H7 (cell line): ENCODE measurements at regions not wholly inside any gene's neighbourhood (a gene's known extent, or its start where the extent isn't known, plus 50 kb on each side); places are given as distances from the start of the nearest gene placed in this dataset.

ENCODE experiments used
- DNase-seq: peaks from one replicate; pipeline ENCODE4 v3.0.0; 2012
- H3K27me3 ChIP-seq: 2 replicates; pipeline ENCODE4 v1.6.0; 2011; ENCODE audit warnings: mild to moderate bottlenecking, low read length; ENCODE audit not compliant: control insufficient read depth, insufficient read depth
- H3K36me3 ChIP-seq: replicated peaks from 2 replicates; pipeline ENCODE4 v1.5.1; 2011; ENCODE audit warnings: low read length; ENCODE audit not compliant: control insufficient read depth, insufficient read depth
- H3K4me3 ChIP-seq: 2 replicates; pipeline ENCODE4 v1.5.1; 2011; ENCODE audit warnings: low read depth, mild to moderate bottlenecking, control low read depth, low read length, moderate library complexity; ENCODE audit not compliant: insufficient read depth

- H3K36me3 ChIP-seq: no peaks in the 10 kb centered on the region
- H3K27me3 ChIP-seq: peaks cover 5% of the 10 kb centered on the region; the same call in 1 of the 2 replicates
- no peak for DNase-seq
- H3K4me3 ChIP-seq: no peak overlapping the region
These were observed 79.9 kb upstream of the DLX2 start for GRCh38 chr2:172182624-172183023.

- DNase-seq: no peak
- no peaks in the 10 kb centered on the region for H3K27me3 ChIP-seq
- H3K36me3 ChIP-seq: no peaks in the 10 kb centered on the region
These were observed 90.8 kb upstream of the DLX2 start for GRCh38 chr2:172193331-172194089.

GRCh38 chr2:172195836-172196376, 93.2 kb upstream of the DLX2 start:
- DNase-seq: no peak
- H3K4me3 ChIP-seq: no peak overlapping the region
- H3K36me3 ChIP-seq: no peaks in the 10 kb centered on the region
- no peaks in the 10 kb centered on the region for H3K27me3 ChIP-seq

More at GRCh38 chr2:172193331-172194089, 90.8 kb upstream of the DLX2 start:
- H3K4me3 ChIP-seq: no peak overlapping the region

GRCh38 chr2:172196768-172197431, 94.2 kb upstream of the DLX2 start:
- DNase-seq: no peak
- no peak overlapping the region for H3K4me3 ChIP-seq
- no peaks in the 10 kb centered on the region for H3K27me3 ChIP-seq
- no peaks in the 10 kb centered on the region for H3K36me3 ChIP-seq

- DNase-seq: no peak
- no peaks in the 10 kb centered on the region for H3K27me3 ChIP-seq
- no peaks in the 10 kb centered on the region for H3K36me3 ChIP-seq
- no peak overlapping the region for H3K4me3 ChIP-seq
These were observed 95.7 kb upstream of the DLX2 start for GRCh38 chr2:172198361-172198760.

GRCh38 chr2:172198908-172199307, 96.2 kb upstream of the DLX2 start:
- Histone ChIP-seq H3K36me3 (no peaks in the 10 kb centered on the region), H3K4me3 (no peak overlapping the region), H3K27me3 (no peaks in the 10 kb centered on the region)
- DNase-seq: no peak

GRCh38 chr2:172200495-172201085, 97.9 kb upstream of the DLX2 start:
- Histone ChIP-seq H3K27me3 (no peaks in the 10 kb centered on the region), H3K4me3 (no peak overlapping the region), H3K36me3 (no peaks in the 10 kb centered on the region)
- DNase-seq: no peak

- Histone ChIP-seq H3K36me3 (no peaks in the 10 kb centered on the region), H3K27me3 (no peaks in the 10 kb centered on the region), H3K4me3 (no peak overlapping the region)
- no peak for DNase-seq
These were observed 101.6 kb upstream of the DLX2 start for GRCh38 chr2:172204309-172204708.

GRCh38 chr2:172204762-172205161, 102.1 kb upstream of the DLX2 start:
- H3K27me3 ChIP-seq: no peaks in the 10 kb centered on the region
- no peak for DNase-seq
- H3K4me3 ChIP-seq: no peak overlapping the region
- no peaks in the 10 kb centered on the region for H3K36me3 ChIP-seq

GRCh38 chr2:172205292-172205691, 102.6 kb upstream of the DLX2 start:
- peak; percentile 48 for DNase-seq
- no peak overlapping the region for H3K4me3 ChIP-seq
- no peaks in the 10 kb centered on the region for H3K36me3 ChIP-seq
- no peaks in the 10 kb centered on the region for H3K27me3 ChIP-seq

GRCh38 chr2:172207911-172208310, 105.2 kb upstream of the DLX2 start:
- no peak overlapping the region for H3K4me3 ChIP-seq
- no peak for DNase-seq
- H3K36me3 ChIP-seq: no peaks in the 10 kb centered on the region
- no peaks in the 10 kb centered on the region for H3K27me3 ChIP-seq

GRCh38 chr2:172208791-172209325, 106.2 kb upstream of the DLX2 start:
- Histone ChIP-seq H3K36me3 (no peaks in the 10 kb centered on the region), H3K27me3 (no peaks in the 10 kb centered on the region), H3K4me3 (no peak overlapping the region)
- no peak for DNase-seq

- Histone ChIP-seq H3K27me3 (no peaks in the 10 kb centered on the region), H3K36me3 (no peaks in the 10 kb centered on the region), H3K4me3 (no peak overlapping the region)
- DNase-seq: no peak
These were observed 107.9 kb upstream of the DLX2 start for GRCh38 chr2:172210599-172210998.

- Histone ChIP-seq H3K36me3 (no peaks in the 10 kb centered on the region), H3K4me3 (no peak overlapping the region), H3K27me3 (no peaks in the 10 kb centered on the region)
- no peak for DNase-seq
These were observed 108.8 kb upstream of the DLX2 start for GRCh38 chr2:172211512-172211911.
